Tibial nerve (tissue), 3 donors: ENCODE measurements at regions not wholly inside any gene's neighbourhood (a gene's known extent, or its start where the extent isn't known, plus 50 kb on each side); places are given as distances from the start of the nearest gene placed in this dataset.

Experiments used
- EP300 ChIP-seq, 2 donors: sonication (generic); formaldehyde crosslinking; IDR thresholded peaks; one replicate each; pipeline ENCODE4 v1.6.1; 2017; ENCODE audit warnings: antibody characterized with exemption in 2 of 2, mild to moderate bottlenecking in 1 of 2
- POLR2A ChIP-seq, 2 donors: fragments of 450-650 bp; IDR thresholded peaks; one replicate each; pipeline ENCODE4 v1.6.1; 2017; ENCODE audit warnings: antibody characterized with exemption in 2 of 2, mild to moderate bottlenecking in 2 of 2, moderate library complexity in 2 of 2

DNA sequence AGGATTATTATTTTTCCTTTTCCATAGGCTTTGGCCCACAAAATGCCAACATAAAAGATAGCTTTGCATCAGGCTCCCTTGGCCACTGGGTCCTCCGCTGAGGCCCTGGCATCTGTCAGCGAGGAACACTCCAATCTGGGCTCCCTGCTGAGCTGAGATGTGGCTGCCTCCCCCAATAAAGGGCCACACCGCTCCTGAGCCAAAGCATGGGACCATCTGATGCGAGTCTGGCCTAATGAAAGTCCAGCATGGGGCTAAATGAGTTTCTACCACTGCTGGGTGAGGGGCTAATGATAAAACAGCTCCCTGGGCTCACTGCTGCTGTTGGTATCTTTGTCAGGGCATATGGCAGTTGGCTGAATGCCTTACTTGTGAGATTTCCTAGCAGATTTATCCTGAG, 817.5 kb upstream of the SLC35B3 start:
- TF ChIP-seq POLR2A (IDR thresholded peaks at IDR 0.05) (no peak), EP300 (IDR thresholded peaks at IDR 0.05) (no peak)
